GM21737 (cell line): ENCODE measurements at regions not wholly inside any gene's neighbourhood (a gene's known extent, or its start where the extent isn't known, plus 50 kb on each side); places are given as distances from the start of the nearest gene placed in this dataset.

ENCODE experiments used
- ATAC-seq: cut with Tn5 transposase; IDR thresholded peaks from one replicate; pipeline ENCODE4 v1.9.1; 2021; ENCODE audit warnings: mild to moderate bottlenecking, moderate library complexity; ENCODE audit not compliant: unreplicated experiment

DNA sequence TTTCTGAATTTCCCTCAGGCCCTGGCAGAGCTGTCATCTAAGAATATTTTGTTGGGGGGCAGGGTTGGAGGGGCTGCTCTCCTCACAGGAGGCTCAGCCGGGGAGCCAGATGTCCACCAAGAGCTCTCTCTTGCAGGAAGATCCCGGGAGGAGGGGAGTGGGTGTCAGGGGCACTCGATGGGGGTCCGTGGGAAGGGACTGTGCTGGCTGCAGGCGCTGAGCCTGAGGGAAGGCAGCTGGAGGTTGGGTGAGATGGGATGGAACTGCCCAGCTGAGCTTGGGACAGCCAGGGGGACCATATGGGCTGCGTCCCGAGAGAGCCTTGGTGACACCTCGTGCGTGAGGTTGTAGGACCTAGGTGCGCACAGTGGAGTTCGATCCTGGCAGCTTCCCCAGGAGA is 111.2 kb upstream of the GSE1 start:
- ATAC-seq = no peak

DNA sequence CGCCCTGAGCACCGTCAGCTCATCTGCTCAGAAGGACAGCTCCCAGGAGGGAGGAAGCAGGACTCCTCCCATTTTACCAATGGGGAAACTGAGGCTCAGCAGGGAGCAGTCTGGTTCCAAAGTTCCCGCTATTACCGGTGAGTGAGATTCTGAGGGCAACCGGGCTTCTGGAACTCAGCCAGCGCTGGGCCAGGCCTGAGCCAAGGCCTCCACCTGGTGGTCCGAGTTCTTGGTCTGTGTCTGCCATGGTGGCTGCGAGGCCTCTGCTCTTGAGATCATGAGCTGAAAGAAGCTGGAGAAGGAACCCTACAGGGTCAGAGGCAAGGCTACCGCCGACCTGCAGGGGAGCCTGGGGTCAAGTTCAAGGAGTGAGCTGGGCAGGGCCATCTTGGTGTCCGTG is 110.8 kb upstream of the GSE1 start:
- no peak for ATAC-seq

DNA sequence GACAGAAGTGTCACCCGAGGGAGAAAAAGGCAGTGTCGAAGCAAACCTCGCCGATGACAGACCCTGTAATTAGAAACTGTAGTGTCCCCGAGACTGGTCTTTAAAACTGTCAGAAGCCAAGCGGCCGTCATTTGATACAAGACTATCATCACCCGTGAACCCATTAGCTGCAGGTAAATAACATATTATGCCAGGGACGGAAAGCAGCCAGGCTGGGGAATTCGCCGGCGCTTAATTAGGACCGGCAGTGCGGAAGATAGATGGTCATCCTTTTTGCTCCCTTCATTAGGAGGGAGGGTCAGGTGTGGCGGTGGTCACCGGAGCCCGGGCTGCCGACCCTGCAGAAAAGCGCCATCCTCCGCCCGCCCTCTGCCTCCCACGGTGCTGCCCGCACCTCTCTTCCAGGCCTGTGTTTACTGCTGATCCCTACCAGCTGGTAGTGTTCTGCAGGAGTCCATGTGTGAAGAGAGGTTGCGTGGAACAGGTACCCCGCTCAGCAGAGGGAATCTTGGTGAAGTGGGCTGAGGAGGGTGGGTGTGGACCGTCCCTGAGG is 109.4 kb upstream of the GSE1 start:
- ATAC-seq = no peak

DNA sequence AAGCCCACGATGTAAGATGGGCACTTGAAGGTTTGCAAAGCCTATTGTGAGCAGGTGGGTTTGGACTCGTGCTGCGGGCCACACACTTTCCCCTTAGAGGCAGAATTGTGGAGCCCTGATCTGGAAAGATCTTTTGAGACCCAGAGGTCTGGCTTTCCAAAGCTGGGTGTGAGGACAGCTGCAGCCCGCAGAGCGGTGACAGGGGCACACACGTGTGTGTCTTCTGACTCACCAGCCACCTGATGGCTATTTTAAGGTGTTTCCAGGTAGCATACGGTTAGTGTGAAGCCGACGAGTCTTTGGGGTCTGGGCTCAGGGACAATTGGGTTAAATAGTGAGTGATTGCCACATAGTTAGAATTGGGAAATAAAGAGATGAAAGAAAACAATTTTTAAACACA is 108.9 kb upstream of the GSE1 start:
- no peak for ATAC-seq

DNA sequence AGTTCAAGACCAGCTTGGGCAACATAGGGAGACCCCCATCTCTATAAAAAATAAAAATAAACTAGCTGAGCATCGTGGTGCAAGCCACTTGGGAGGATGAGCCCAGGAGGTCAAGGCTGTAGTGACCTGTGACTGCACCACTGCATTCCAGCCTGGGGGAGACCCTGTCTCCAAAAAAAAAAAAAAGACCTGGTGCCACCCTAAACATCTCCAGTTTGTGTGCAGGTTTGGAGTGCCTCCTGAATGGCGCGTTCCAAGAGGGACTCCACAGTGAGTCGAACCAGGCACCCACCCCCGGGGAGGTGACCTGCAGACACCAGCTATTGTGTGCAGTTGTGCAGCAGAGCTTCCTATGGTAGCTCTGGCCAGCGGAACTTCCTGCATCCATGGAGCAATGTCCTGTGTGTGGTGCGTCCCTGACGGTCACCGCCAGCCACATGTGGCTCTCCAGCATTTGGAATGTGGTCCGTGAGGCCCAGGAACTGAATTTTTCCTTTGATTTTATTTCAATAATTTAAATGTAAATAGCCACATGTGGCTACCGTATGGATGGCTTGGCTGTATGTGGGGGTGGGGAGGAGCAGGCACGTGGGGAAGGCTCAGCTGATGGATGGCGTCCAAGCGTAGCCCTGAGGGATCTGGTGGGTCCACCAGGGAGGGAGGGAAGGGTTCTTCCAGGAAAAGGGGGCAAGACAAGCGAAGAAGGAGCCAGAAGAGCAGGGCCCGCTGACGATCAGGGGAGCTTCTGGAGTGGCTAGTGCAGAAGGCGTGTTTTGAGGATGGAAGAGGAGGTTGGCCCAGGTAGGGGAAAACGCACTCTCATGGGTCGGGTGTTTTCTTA is 107.1 kb upstream of the GSE1 start:
- no peak for ATAC-seq

DNA sequence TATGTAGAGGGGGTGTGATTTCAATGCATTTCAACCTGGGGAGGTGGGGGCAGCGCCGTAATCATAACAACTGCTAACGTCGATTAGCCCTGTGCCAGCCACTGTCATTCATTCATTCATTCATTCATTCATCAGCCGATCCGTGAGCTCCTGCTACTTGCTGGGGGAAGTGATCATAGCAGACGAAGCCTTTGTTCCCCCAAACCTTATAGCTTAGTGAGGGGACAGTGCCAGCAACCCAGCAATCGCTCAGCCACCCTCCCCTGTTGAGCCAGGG is 106.5 kb upstream of the GSE1 start:
- ATAC-seq = no peak

DNA sequence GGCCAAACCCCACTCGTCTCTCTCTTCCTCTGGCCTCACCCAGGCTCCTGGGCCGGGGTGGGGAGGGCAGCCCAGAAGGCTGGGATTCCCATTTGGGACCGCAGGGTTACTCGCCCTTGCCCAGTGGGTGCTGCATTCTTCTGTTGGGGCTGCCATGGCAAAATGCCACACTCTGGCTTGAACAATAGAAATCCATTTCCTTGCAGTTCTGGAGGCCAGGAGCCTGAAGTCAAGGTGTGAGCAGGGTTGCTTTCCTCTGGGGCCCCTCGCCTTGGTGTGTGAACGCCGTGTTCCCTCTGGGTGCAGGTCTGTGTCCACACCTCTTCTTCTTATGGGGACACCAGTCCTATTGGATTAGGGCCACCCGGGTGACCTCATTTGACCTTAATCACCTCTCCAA is 105.8 kb upstream of the GSE1 start:
- ATAC-seq = no peak

DNA sequence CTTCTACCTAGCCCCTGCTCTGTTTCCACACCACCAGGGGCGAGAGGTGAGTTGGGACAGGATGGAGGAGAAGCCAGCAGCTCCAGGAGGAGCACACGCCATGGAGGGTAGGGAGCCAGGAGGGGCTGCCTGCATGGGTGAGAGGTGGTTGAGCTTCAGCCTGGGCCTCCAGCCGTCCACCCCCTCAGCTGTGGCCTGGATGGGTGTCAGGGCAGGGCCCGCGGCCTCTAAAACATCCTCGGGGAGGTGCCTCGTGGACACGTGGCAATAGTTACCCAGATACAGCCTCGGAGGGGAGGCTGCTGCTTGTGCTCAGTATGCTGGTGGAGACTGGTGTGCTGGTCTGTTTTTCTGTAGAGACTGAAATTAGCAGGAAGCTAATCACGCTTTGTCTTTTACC is 104.7 kb upstream of the GSE1 start:
- no peak for ATAC-seq

DNA sequence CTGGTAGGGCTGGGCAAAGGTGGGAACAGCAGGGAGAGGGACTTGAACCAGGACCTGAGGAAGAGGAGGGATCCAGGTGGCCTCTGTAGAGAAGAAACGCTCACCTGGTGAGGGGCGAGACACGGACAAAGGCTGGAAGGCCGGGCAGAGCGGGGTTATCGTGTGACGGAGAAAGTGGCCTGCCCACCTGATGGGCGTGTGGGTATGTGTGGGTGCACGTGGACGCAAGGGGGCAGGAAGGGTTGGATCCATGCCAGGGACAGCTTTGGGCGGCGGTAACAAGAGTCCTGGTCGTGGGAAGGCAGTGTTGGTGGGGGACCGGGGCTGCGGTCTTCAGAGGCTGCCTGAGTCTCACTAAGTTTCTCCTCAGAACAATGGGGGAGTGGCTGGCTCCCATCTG is 104.1 kb upstream of the GSE1 start:
- no peak for ATAC-seq

DNA sequence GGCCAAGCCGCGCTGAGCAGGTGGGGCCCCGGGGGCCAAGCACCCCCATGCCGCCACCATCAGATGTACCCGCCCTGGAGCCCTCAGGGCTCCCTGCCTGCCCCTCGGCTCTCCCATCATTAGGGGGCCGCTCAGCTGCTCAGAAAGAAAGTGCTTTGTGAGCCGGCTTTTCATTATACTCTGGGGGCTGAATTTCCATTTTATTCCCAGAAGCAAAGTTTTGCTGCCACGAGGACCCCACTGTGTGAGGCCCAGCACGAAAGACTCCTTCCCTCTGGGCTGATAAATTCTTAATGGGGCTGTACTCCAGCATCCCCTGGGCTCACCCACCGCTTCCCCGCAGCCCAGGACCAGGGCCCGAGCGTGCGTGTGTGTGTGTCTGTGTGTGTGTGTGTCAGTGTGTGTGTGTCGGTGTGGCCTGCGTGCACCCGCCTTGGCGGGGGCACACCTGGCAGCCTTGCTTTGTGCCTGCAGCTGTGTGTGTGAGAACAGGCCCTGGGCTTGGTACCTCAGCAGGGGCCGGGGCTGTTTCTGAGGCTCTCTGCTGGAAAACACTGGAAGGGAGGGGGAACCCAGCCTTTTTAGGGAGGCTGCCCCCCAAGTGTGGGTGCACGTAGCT is 103.0 kb upstream of the GSE1 start:
- ATAC-seq = no peak

DNA sequence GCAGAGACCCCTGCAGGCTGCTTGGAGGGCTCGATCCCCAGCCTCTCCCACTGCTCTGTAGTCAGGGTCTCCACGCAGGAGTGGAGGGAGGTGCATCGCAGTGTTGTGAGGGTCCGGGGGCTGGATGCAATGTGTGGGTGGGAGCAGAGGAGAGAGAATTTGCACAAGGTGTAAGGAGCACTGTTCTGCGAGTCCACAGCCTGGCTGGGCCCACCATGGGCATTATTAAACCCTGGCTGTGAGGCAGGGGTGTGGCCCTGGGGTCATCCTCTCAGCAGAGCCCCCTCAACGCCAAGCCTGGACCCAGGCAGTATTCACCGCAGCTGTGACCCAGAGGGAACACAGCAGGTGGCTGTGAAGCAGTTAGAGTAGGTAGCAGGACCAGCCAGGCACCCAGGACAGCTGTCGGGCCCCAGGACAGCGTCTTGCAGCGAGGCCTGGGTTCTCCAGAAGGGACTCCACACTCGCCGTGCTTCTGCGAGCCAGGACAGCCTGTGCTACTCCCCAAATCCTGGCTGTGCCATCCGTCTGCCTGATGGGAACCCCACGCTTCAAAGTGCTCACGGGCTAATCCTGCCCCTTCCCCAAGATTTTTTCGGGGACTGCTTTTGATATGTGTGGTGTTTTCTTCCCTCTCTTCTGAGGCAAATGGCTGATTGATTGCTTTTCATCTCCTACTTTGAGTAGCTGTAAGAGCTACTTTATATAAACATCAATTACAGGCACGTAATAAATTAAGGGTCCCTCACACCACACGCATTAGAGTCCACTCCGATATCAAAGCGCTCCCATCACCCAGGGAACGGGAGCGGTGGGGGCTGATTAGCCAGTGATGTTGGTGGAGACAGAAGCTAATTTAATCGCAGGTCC is 100.9 kb upstream of the GSE1 start:
- no peak for ATAC-seq

DNA sequence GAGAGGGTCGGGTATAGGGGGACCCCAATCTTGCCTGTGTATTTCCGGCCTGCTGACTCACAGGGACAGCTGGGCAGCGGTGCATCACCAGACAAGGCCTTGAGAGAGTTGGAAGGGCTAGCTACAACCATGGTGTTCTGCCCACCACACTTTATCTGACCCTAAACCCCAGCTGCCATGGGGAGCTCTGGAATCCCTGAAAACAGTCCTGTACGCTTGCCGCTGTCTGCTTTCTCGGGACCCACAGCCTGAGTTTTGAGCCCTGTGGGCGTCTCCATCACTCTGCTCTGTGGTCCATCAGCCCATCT is 100.4 kb upstream of the GSE1 start:
- ATAC-seq = no peak

DNA sequence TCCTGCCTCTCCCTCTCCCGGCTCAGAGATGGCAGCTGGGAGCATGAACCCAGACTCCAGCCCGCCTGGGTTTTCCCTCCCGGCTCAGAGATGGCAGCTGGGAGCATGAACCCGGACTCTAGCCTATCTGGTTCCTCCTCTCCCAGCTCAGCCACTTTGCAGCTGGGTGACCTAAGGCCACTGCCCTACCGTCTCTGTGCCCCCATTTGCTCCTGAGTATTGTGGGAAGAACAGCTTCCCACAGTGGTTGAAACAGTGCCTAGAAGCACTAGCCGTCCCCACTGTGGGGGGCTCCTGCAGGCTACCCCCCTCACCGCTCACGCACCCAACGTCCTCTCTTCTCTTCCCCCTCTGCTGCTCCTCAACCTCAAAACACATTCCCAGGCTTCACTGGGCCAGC is 99.9 kb upstream of the GSE1 start:
- no peak for ATAC-seq

DNA sequence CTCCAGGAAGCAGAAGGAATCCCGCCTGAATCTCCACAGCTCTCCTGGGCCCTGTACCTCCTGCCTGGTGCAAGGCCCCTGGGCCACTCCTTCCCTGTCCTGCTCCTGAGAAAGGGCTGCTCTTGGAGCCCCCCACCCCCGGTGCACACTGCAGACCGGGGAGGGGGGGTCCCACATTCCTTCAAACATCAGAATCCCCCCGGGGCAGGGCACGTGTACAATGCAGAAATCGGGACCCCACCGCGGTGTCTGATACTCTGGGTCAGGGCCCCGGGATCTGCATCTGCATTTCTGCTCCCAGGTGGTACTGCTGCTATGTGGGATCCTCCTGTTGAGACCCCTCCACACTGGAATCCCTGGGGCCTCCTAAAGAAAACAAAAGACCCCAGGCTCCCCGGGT is 99.5 kb upstream of the GSE1 start:
- ATAC-seq = no peak

DNA sequence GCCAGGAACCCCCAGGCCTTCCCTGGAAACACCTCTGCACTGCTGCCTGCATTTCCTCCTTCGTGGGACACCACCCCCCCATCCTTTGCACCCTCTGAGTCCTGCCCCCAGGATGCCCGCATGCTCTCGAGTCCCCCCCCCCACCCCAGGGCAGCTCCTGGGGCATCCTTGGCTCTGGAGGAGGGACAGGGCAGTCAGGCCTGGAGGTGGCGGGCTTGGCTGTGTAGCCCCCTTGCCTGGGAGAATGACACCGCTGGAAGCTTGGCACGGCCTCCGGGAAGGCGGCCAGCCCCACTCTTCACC is 98.9 kb upstream of the GSE1 start:
- no peak for ATAC-seq

DNA sequence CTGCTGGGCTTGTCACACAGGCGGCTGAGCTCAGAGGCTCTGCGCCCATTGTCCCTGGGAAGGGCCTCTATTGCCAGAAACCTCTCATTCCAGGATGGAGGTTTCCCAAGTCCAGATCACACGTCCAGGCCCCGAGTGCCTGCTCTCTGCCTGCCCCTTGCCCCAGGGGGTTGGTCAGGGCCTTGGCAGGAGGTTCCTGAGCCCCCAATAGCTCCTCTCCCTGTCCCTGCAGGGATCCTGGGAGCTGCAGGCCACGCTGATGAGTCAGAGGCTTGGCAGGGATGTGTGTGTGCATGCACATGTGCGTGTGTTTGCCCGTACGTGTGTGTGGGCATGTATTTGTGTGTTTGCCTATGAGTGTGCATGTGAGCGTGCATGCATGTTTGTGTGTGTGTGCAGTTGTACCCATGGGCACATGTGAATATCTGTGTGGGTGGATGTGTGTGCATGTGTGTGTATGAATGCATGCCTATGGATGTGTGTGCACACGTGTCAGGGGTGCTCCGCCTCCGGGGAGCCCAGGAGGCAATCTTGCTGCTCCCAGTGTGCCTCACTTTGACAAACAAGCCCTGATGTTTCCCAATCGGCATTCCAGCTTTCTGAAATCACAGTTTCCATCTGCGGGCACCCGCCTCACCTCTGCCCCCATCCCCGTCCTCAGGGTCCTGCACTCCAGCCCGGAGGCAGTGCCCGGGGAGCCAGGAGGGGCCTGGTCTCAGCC is 98.4 kb upstream of the GSE1 start:
- no peak for ATAC-seq

DNA sequence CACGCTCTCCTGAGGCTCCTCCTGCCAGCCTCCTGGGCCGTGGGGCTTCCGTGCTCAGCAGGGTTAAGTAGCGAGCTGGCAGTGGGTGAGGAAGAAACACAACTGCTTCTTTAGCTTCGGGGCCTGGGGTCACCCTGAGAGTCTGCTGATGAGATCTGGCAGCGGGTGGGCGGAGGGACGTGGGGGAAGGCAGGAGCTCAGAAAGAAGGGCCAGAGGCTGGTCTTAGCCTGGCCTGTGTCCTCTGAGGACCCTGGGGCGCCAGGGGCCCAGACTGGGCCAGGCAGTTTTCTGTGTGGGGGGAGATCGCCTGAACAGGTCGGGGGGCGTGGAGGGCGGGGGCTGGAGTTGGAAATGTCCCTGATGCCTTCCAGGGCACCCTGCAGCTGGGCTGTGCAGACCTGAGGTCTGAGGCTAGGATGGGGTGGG is 97.8 kb upstream of the GSE1 start:
- no peak for ATAC-seq

DNA sequence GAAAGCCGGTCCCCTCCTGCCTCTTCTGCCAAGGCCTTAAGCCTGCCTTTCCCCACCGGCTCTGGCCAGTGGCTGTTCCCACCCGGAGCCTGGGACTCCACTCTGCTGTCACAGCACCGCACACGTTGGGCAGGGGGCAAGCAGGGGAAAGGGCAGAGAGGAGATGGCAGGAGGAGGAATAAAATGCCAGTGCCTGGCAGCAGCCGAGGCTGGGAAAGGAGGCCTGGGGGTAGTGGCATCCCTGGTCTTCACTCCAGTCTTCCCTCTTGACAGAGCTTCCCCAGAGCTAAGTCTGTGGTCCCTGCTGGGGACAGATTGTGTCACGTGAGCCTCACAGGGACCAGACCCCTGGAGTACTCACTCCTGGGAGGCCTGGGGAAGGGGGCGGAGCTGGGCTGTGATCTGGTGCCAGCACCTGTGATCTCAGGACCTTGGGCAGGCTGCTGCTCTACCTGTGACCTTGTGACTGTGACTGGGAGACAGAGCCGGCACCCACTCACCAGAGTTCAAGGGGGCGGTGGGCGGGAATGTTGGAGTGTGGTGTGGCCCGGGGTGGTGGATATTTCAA is 97.2 kb upstream of the GSE1 start:
- no peak for ATAC-seq

DNA sequence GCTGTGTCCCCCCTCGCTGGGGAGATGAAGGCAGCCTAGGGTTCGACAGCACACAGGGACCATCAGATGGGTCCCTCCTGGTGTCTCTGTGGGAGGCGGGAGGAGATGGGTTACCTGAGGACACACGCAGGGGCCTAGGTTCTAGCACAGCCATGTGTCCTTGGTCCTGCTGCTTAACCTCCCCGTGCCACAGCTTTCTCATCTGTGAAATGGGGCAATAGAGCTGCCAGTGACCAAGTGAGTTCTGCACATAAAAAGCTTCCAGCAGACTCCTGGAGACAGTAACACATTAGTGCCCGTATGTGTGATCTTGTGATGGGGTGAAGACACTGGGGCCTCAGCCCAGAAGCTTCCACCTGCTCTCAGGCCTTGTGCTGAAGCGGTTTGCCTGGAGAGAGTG is 96.0 kb upstream of the GSE1 start:
- no peak for ATAC-seq

DNA sequence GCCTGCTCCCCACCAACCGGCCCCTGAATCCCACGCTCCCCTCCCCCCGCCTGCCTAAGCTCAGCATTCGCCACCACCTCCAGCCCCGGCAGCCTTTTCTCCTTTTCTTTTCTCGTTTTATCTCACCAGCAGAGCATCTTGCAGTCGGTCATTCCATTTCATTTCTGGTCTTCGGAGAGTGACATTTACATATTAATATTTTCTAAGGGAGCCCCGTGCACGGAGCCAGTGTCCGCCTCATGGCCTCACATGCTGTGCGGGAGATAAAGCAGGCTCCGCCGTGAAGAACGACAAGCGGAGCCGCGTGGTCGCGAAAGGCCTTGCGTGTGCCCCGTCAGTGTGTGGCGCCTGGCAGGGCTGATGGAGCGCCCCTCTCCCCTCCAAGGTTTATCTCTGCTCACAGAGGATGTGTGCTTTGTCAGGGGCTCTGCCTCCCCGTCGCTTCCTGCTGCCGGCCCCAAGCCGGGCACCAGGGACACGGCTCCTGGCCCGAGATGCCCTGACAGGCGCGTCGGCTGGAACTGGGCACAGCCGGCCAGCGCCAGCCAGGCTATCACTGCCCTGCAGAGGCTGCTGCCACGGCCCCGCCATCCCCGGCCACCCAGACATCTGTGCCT is 95.5 kb upstream of the GSE1 start:
- ATAC-seq = no peak
